ENCODE measurements at regions not wholly inside any gene's neighbourhood (a gene's known extent, or its start where the extent isn't known, plus 50 kb on each side); places are given as distances from the start of the nearest gene placed in this dataset.

- Histone ChIP-seq H3K79me2 (ENCODE audit: control insufficient read depth, insufficient read depth, low read length) (no peaks in the 10 kb centered on the region), H3K36me3 (ENCODE audit: control insufficient read depth in 2 of 2, extremely low read depth in 1 of 2, insufficient read depth in 2 of 2, low read length in 2 of 2) (no peaks in the 10 kb centered on the region), H4K20me1 (ENCODE audit: control insufficient read depth, extremely low read depth, insufficient read depth, low read length) (no peaks in the 10 kb centered on the region), H3K4me2 (ENCODE audit: control insufficient read depth, extremely low read depth, insufficient read depth, low read depth, low read length) (no peak overlapping the region), H3K4me3 (ENCODE audit: control insufficient read depth in 2 of 3, extremely low read depth in 1 of 3, insufficient read depth in 2 of 3, low read depth in 1 of 3, low read length in 3 of 3) (no peak overlapping the region), H3K27me3 (ENCODE audit: control insufficient read depth, extremely low read depth, insufficient read depth, low read length) (no peaks in the 10 kb centered on the region), H3K27ac (ENCODE audit: control insufficient read depth, insufficient read depth, low read length) (no peak overlapping the region), H3K4me1 (ENCODE audit: control insufficient read depth, extremely low read depth, insufficient read depth, low read length) (no peaks in the 10 kb centered on the region), H3K9me1 (ENCODE audit: control insufficient read depth, extremely low read depth, insufficient read depth, low read length) (no peaks in the 10 kb centered on the region), H3K9me3 (ENCODE audit: control insufficient read depth, low read depth, low read length) (no peaks in the 10 kb centered on the region), H3K9ac (ENCODE audit: control insufficient read depth, extremely low read depth, insufficient read depth, low read length) (no peak overlapping the region), H2AFZ (ENCODE audit: control insufficient read depth, low read length) (no peak overlapping the region)
- DNase-seq (ENCODE audit: low read depth, low spot score) = no peak
- no peak for FAIRE-seq
- dilution Hi-C loops (cut with MboI; ENCODE audit: extremely low pct_ligation_motif_present, low sequenced_read_pairs) = no loop called here
- TF ChIP-seq EZH2 (IDR thresholded peaks at IDR 0.05; ENCODE audit: low read length) = no peak
- TF ChIP-seq CTCF (optimal IDR thresholded peaks at IDR 0.05 in 1 of 3, IDR thresholded peaks at IDR 0.05 in 1 of 3, conservative IDR thresholded peaks at IDR 0.05 in 1 of 3; ENCODE audit: extremely low read depth in 1 of 3, insufficient read depth in 2 of 3, low read length in 3 of 3) = no peak
These were observed 326.8 kb upstream of the CPEB2 start for GRCh38 chr4:14675279-14675985.

DNA sequence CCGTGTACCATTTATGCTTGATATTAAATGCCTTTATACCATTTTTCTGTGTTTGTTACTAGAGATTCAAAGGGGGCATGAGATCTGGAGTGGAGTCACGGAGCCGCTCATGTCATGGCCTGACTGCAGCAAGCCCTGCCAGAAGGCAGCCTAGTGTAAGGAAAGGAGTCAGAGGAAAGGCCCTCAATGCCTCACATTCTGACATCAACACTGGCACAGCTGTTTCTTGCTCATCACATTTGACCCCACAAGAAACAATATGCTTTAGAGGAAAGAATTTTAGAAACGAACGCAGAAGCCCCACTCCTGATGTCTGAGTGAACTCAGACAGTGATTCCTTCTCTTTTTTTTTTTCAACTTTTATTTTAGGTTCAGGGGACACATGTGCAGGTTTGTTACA lies 322.4 kb upstream of the CPEB2 start:
- H3K79me2 ChIP-seq (ENCODE audit: control insufficient read depth, insufficient read depth, low read length) = no peaks in the 10 kb centered on the region
- no peaks in the 10 kb centered on the region for H3K9me3 ChIP-seq (ENCODE audit: control insufficient read depth, low read depth, low read length)
- H3K27me3 ChIP-seq (ENCODE audit: control insufficient read depth, extremely low read depth, insufficient read depth, low read length) = no peaks in the 10 kb centered on the region
- H4K20me1 ChIP-seq (ENCODE audit: control insufficient read depth, extremely low read depth, insufficient read depth, low read length) = no peaks in the 10 kb centered on the region
- no peaks in the 10 kb centered on the region for H3K4me1 ChIP-seq (ENCODE audit: control insufficient read depth, extremely low read depth, insufficient read depth, low read length)
- no peak overlapping the region for H3K4me2 ChIP-seq (ENCODE audit: control insufficient read depth, extremely low read depth, insufficient read depth, low read depth, low read length)
- no peak for TF ChIP-seq CTCF (optimal IDR thresholded peaks at IDR 0.05 in 1 of 3, IDR thresholded peaks at IDR 0.05 in 1 of 3, conservative IDR thresholded peaks at IDR 0.05 in 1 of 3; ENCODE audit: extremely low read depth in 1 of 3, insufficient read depth in 2 of 3, low read length in 3 of 3)
- TF ChIP-seq EZH2 (IDR thresholded peaks at IDR 0.05; ENCODE audit: low read length) = no peak
- dilution Hi-C loops (cut with MboI; ENCODE audit: extremely low pct_ligation_motif_present, low sequenced_read_pairs) = no loop called here
- no peak overlapping the region for H2AFZ ChIP-seq (ENCODE audit: control insufficient read depth, low read length)
- FAIRE-seq = no peak
- no peaks in the 10 kb centered on the region for H3K36me3 ChIP-seq (ENCODE audit: control insufficient read depth in 2 of 2, extremely low read depth in 1 of 2, insufficient read depth in 2 of 2, low read length in 2 of 2)
- H3K9ac ChIP-seq (ENCODE audit: control insufficient read depth, extremely low read depth, insufficient read depth, low read length) = no peak overlapping the region
- H3K27ac ChIP-seq (ENCODE audit: control insufficient read depth, insufficient read depth, low read length) = no peak overlapping the region
- H3K4me3 ChIP-seq (ENCODE audit: control insufficient read depth in 2 of 3, extremely low read depth in 1 of 3, insufficient read depth in 2 of 3, low read depth in 1 of 3, low read length in 3 of 3) = no peak overlapping the region
- H3K9me1 ChIP-seq (ENCODE audit: control insufficient read depth, extremely low read depth, insufficient read depth, low read length) = no peaks in the 10 kb centered on the region
- DNase-seq (ENCODE audit: low read depth, low spot score) = no peak
